Activated naive CD8-positive, alpha-beta T cell treated with anti-CD3 and anti-CD28 coated beads, Interleukin-2, amount 10 ng/mL, durations not matched to agents 7 days and 5 days (primary cell): ENCODE measurements at regions not wholly inside any gene's neighbourhood (a gene's known extent, or its start where the extent isn't known, plus 50 kb on each side); places are given as distances from the start of the nearest gene placed in this dataset.
"Not testable (repeated sequence)": the region's sequence is repeated elsewhere in the genome, so short reads cannot be mapped to it uniquely, and the experiment has no call there.

Experiments used
- ATAC-seq: fragments of 150-1000 bp; cut with Tn5 transposase; one replicate; pipeline ENCODE4 v1.10.0; 2021; ENCODE audit warnings: low read depth, moderate library complexity
- POLR2A ChIA-PET: fragments of 350-600 bp; sonication (Branson Sonifier 250); formaldehyde crosslinking; loops from one replicate; lab custom pipeline; 2021; ENCODE audit warnings: antibody characterized with exemption; lab: Charles Lee
- DNase-seq: peaks from one replicate; pipeline ENCODE4 v3.0.0; 2021
- H3K27ac Mint-ChIP-seq: one replicate; pipeline ENCODE4 v1.8.0; 2022; ENCODE audit warnings: mild to moderate bottlenecking, mixed read lengths
- H3K27me3 Mint-ChIP-seq: one replicate; pipeline ENCODE4 v1.8.0; 2022; ENCODE audit warnings: mild to moderate bottlenecking, moderate library complexity, mixed read lengths
- H3K36me3 Mint-ChIP-seq: one replicate; pipeline ENCODE4 v1.8.0; 2021; ENCODE audit warnings: mild to moderate bottlenecking, mixed read lengths
- H3K4me1 Mint-ChIP-seq: one replicate; pipeline ENCODE4 v1.8.0; 2021; ENCODE audit warnings: mixed read lengths
- H3K4me3 Mint-ChIP-seq: one replicate; pipeline ENCODE4 v1.8.0; 2022; ENCODE audit warnings: mild to moderate bottlenecking, moderate library complexity, mixed read lengths
- H3K9me3 Mint-ChIP-seq: one replicate; pipeline ENCODE4 v1.8.0; 2021; ENCODE audit warnings: mixed read lengths

DNA sequence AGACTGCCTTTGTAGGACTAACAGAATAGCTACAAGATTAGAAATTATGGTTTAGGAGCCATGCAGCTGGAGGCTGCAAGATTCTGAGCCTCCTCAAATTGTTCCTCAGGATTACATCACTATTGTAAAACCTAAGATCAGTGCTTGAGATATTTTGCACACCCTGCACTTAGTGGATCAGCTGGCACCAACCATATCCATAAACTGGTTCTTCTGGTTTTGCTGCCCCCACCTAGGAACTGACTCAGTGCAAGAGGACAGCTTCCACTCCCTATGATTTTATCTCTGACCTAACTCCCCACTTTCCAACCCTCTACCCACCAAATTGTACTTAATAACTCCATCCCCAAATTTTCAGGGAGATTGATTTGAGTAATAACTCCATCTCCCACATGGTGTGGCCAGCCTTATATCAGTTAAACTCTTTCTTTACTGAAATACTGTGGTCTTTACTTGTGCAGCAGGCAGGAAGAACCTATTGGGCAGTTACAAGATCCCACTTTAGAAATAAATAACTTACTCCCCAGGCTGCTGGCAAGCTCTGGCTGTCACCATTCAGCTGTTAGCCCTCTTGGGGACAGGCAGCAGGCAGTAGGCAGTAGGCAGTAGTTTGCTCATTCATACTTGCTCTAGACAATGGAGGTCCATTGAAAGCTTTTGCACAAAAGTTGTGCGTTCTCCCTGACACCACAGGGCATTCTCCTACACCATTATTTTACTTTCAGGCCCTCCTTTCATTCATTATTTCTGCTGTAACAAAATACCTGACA is 119.0 kb downstream of the SLC17A6 start:
- POLR2A ChIA-PET, result no interaction called here
- H3K27me3 Mint-ChIP-seq, result peaks cover 4% of the 10 kb centered on the region
- H3K4me1 Mint-ChIP-seq, result no peaks in the 10 kb centered on the region
- no peaks in the 10 kb centered on the region for H3K36me3 Mint-ChIP-seq
- H3K4me3 Mint-ChIP-seq, result no peak overlapping the region
- DNase-seq (no peak), ATAC-seq (no peak)
- H3K9me3 Mint-ChIP-seq, result no peaks in the 10 kb centered on the region
- no peak overlapping the region for H3K27ac Mint-ChIP-seq

DNA sequence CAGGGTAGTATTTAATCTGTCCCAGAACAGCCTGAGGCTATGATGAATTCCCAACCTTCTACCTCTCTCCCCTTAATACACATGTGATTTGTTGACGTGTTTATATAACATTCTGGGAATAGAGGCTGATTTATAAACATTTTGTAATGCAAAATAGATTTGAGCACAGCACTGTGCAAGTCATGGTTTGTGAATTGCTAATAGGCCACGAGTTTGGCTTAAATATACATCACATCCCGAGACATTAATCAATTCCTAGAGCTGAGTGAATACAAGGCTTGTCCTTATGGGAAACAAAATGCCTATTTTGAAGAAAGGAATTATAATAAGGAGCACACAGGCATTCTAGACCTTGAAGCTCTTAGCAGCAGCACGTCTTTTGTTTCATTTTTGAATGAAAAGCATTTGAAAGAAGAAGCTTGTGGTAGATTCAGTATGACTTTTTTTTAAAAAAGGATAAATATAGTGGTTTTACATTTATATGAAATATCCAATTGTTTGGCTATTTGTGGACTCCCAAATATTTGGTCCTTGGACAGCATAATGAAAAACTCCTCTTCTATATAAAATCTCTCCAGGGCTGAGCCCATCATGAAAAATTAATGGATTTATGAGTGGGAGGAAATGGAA is 116.4 kb downstream of the SLC17A6 start:
- H3K36me3 Mint-ChIP-seq, result no peaks in the 10 kb centered on the region

DNA sequence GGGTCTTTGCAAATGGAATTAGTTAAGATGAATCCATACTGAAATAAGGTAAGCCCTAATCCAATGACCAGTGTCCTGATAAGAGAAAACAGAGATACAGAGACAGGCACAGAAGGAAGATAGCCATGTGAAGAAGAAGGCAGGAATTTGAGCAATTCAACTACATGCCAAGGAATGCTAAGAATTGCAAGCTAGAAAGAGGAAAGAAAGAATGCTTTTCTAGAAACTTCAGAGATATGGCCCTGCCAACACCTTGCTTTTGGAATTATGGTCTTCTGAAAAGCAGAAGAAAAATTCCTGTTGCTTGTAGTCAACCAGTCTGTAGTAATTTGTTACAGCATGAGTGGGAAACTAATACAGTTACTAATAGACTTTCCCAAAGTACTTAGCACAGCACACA is 111.3 kb downstream of the SLC17A6 start:
- H3K4me1 Mint-ChIP-seq, result no peaks in the 10 kb centered on the region
- POLR2A ChIA-PET, result no interaction called here
- ATAC-seq, result no peak
- DNase-seq, result no peak
- no peaks in the 10 kb centered on the region for H3K9me3 Mint-ChIP-seq
- H3K27ac Mint-ChIP-seq, result no peak overlapping the region
- no peaks in the 10 kb centered on the region for H3K27me3 Mint-ChIP-seq
- H3K36me3 Mint-ChIP-seq, result no peaks in the 10 kb centered on the region
- H3K4me3 Mint-ChIP-seq, result no peak overlapping the region

More for the DNA sequence above, 116.4 kb downstream of the SLC17A6 start:
- no peak for ATAC-seq
- Mint-ChIP-seq H3K4me1 (no peaks in the 10 kb centered on the region), H3K27ac (no peak overlapping the region), H3K9me3 (no peaks in the 10 kb centered on the region), H3K27me3 (peaks cover 4% of the 10 kb centered on the region), H3K4me3 (no peak overlapping the region)
- no peak for DNase-seq
- POLR2A ChIA-PET, result no interaction called here

DNA sequence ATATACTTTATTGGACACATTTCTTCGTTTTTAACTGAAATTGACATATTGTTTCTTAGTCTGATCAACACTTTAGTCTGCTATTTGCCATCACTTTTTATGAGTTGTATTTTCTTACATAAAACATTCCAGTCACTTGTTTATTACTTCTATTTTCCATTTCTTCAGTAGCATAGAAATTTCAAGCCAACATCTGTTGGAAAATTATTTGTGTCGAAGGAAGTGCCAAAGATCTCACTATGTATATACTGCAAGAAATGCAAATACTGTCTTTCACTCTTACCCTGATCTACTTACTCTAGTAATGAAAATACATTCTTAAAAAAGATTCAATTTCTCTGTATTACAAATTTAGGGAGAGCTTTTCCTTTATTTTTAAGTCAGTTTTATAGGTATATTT is 105.9 kb downstream of the SLC17A6 start:
- DNase-seq, result no peak
- Mint-ChIP-seq H3K36me3 (no peaks in the 10 kb centered on the region), H3K9me3 (no peaks in the 10 kb centered on the region), H3K4me1 (no peaks in the 10 kb centered on the region), H3K27ac (no peak overlapping the region), H3K4me3 (no peak overlapping the region), H3K27me3 (no peaks in the 10 kb centered on the region)
- POLR2A ChIA-PET, result no interaction called here
- no peak for ATAC-seq

DNA sequence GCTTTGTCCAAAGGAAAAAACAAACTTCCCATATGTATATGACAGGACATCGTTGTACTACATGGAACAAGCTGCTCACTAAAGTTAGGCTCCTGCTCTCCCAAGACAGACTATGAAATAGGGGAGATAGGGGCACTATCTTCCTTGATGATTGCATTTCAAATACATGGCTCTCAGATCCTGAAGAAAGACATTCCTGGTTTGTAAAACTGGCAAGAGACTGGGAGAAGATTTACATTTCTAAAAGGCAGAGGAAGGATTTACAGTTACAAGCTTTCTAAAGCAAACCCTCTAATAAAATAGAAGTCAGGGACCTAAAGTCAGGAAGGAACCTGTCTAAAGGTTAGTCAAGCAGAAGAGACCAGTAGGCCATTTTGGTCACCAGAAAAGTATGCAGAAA is 103.7 kb downstream of the SLC17A6 start:
- no peaks in the 10 kb centered on the region for H3K36me3 Mint-ChIP-seq
- POLR2A ChIA-PET, result no interaction called here
- ATAC-seq, result no peak

DNA sequence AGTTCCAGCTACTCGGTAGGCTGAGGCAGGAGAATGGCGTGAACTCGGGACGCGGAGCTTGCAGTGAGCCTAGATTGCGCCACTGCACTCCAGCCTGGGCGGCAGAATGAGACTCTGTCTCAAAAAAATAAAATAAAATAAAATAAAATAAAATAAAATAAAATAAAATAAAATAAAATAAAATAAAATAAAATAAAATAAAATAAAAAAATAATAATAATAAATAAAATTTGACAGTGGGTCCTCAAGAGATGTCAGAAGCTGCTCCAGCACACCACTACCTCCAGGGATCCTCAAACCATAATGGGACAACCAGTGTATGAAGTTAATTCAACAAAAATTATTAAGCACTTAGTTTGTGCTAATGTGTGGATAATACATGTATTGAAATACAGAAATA is 97.4 kb downstream of the SLC17A6 start:
- H3K9me3 Mint-ChIP-seq, H3K36me3 Mint-ChIP-seq, ATAC-seq, POLR2A ChIA-PET, DNase-seq, H3K4me3 Mint-ChIP-seq, H3K4me1 Mint-ChIP-seq, H3K27ac Mint-ChIP-seq: not testable (repeated sequence)
- H3K27me3 Mint-ChIP-seq, result peaks cover 25% of the 10 kb centered on the region

More for the DNA sequence above, 103.7 kb downstream of the SLC17A6 start:
- no peaks in the 10 kb centered on the region for H3K27me3 Mint-ChIP-seq
- H3K9me3 Mint-ChIP-seq, result no peaks in the 10 kb centered on the region
- no peak for DNase-seq
- no peak overlapping the region for H3K27ac Mint-ChIP-seq
- no peaks in the 10 kb centered on the region for H3K4me1 Mint-ChIP-seq
- no peak overlapping the region for H3K4me3 Mint-ChIP-seq

DNA sequence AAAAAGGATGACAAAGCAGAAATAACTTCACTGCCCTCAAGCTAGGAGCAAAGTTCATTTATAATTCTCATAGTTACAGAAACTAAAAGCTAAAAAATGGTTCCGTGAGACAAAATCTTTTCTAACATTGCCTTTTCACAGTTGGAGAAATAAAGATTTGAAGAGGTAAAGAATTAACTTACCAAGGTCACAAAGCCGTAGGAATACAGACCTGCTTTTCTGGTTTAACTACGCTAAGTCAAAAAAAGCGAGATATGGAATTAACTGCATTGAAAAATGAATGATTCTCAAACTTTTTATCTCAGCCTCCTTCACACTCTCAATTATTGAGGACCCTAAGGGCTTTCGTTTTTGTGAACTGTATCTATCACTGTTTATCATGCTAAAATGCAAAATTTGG is 95.3 kb downstream of the SLC17A6 start:
- peaks cover 2% of the 10 kb centered on the region for H3K4me1 Mint-ChIP-seq
- peaks cover 30% of the 10 kb centered on the region for H3K27me3 Mint-ChIP-seq
- H3K9me3 Mint-ChIP-seq, result no peaks in the 10 kb centered on the region
- no peak overlapping the region for H3K4me3 Mint-ChIP-seq
- DNase-seq (no peak), ATAC-seq (no peak)
- POLR2A ChIA-PET, result no interaction called here
- no peak overlapping the region for H3K27ac Mint-ChIP-seq
- no peaks in the 10 kb centered on the region for H3K36me3 Mint-ChIP-seq

DNA sequence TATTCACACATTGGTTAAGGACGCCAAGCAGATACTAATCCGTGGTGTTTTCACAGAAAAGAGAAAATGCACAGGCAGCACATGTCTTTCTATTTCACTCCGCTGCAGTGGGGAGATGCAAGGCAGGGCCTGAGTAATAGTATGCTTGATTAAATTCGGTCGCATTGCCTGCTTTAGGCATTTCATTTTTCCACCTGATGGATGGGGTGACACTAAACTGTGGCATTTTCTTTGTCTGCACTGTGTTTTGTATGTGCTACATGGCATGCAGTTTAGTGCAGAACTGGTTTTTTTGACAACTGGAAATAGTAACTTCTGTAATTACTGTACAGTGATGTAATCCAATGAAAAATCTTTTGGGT is 94.9 kb downstream of the SLC17A6 start:
- Mint-ChIP-seq H3K4me1 (peaks cover 2% of the 10 kb centered on the region), H3K27me3 (peaks cover 30% of the 10 kb centered on the region), H3K27ac (no peak overlapping the region), H3K36me3 (no peaks in the 10 kb centered on the region), H3K9me3 (no peaks in the 10 kb centered on the region), H3K4me3 (peak overlapping the region; percentile 31)
- no peak for ATAC-seq
- no peak for DNase-seq
- POLR2A ChIA-PET, result no interaction called here

DNA sequence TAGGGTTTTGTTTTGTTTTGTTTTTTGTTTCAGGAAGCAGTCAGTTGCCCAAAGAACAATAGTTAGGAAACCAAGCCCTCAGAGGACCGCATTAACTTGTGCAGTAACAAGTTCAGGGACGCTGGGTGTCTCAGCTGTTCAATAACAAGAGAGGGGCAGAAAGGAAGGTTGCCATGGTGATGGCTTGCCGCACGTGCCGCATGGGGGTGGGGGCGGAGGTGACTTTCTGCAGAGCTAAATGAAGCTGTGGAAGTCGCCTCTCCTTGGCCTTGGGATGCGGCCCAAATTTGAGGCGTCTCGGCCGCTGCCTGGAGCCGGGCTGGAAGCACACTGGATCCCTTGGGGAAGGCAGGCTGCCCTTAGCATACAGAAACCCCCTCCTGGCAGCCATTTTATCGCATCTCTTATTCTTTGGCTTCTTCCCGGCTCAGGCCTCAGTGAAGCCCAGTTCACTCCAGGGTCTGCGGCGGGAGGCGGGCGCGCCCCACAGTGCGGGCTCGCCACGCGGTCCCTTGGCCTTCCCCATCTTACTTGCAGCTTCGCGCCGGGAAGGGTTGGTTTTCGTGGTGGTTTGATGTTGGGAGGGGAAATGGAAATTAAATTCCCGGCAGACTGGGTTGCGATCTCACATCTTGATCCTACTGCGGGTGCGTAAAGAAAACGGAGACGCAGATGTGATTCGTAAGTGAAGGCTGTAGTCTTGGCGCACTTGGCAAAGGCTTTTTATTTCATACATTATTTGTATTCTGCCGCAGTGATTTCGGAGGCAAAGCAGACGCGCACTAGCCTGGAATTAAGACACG is 94.3 kb downstream of the SLC17A6 start:
- H3K27ac Mint-ChIP-seq, result no peak overlapping the region
- POLR2A ChIA-PET, result no interaction called here
- no peaks in the 10 kb centered on the region for H3K9me3 Mint-ChIP-seq
- peaks cover 30% of the 10 kb centered on the region for H3K27me3 Mint-ChIP-seq
- peak overlapping the region; percentile 31 for H3K4me3 Mint-ChIP-seq
- DNase-seq, result peak; percentile 20
- H3K4me1 Mint-ChIP-seq, result peaks cover 2% of the 10 kb centered on the region
- ATAC-seq, result no peak
- no peaks in the 10 kb centered on the region for H3K36me3 Mint-ChIP-seq

DNA sequence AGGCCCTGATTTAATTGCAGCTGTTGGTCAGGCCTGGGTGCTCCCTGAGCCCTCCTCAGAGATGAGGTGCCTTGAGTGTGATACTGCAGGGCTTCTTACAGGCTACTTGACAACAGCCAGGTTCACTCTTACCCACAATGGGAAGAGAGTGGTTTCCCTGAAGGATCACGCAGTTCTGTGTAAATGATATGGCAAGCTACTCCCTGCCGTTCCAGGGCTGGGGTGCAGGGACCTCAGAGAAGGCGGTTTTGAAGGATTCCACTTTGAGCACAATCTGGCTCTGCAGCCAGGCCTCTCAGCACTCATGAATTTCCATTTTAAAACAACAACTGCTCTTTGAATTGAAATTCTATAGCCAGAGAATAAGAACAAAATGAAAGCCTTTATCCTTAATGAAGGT is 92.9 kb downstream of the SLC17A6 start:
- H3K4me1 Mint-ChIP-seq, result peaks cover 2% of the 10 kb centered on the region
- peaks cover 30% of the 10 kb centered on the region for H3K27me3 Mint-ChIP-seq
- ATAC-seq, result no peak
- no peak overlapping the region for H3K27ac Mint-ChIP-seq
- POLR2A ChIA-PET, result no interaction called here
- no peak for DNase-seq
- H3K9me3 Mint-ChIP-seq, result no peaks in the 10 kb centered on the region
- no peak overlapping the region for H3K4me3 Mint-ChIP-seq
- H3K36me3 Mint-ChIP-seq, result no peaks in the 10 kb centered on the region

DNA sequence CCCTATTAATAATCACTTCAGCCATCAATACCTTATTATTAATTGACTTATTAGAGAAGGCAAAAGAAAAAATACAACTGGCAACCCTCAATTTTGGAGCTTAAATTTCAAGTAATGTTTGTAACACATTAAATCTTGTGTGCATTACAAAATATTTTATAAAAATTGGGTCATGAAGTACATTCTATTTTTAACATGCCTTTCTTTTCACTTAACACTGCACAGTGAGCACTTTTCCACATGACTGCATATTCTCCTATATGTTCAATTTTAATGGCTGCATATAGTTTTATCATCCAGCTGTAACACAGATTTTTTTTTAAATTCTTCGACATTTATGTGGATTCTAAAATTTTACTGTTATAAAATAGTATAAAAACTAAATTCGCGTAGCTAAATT is 92.5 kb downstream of the SLC17A6 start:
- no peaks in the 10 kb centered on the region for H3K36me3 Mint-ChIP-seq
- DNase-seq, result no peak
- ATAC-seq, result no peak
- POLR2A ChIA-PET, result no interaction called here
- no peak overlapping the region for H3K4me3 Mint-ChIP-seq
- H3K27ac Mint-ChIP-seq, result no peak overlapping the region
- H3K27me3 Mint-ChIP-seq, result peaks cover 30% of the 10 kb centered on the region
- no peaks in the 10 kb centered on the region for H3K9me3 Mint-ChIP-seq
- H3K4me1 Mint-ChIP-seq, result peaks cover 2% of the 10 kb centered on the region

DNA sequence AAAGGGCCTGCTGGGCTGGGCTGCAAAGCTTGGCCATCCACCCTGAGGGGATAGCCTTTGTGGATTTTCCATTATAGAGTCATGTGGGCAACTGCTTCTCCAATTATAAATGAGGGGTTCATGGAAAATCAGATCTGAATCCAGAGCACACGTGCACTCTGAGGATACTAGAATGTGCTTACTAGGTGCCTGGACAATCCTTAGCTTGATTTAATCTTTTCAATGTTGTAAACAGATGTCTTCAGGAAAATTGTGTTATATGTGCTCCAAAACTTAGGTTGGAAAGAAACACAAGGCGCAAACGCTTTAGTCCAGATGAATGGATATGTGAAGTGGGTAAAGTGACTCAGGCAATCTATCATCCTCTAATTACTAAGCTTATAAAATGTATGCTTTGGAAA is 92.0 kb downstream of the SLC17A6 start:
- POLR2A ChIA-PET, result no interaction called here
- peaks cover 30% of the 10 kb centered on the region for H3K27me3 Mint-ChIP-seq
- no peak overlapping the region for H3K4me3 Mint-ChIP-seq

More for the DNA sequence above, 92.0 kb downstream of the SLC17A6 start:
- Mint-ChIP-seq H3K27ac (no peak overlapping the region), H3K4me1 (peaks cover 2% of the 10 kb centered on the region), H3K36me3 (no peaks in the 10 kb centered on the region), H3K9me3 (no peaks in the 10 kb centered on the region)
- DNase-seq (no peak), ATAC-seq (no peak)
